Stimulated activated naive CD8-positive, alpha-beta T cell treated with anti-CD3 and anti-CD28 coated beads, Interleukin-15, Interleukin-2, amounts not matched to agents 100 ng/mL and 50 ng/mL, for 24 hours (primary cell): ENCODE measurements at regions not wholly inside any gene's neighbourhood (a gene's known extent, or its start where the extent isn't known, plus 50 kb on each side); places are given as distances from the start of the nearest gene placed in this dataset.

Experiments
- H3K27ac Mint-ChIP-seq: one replicate; pipeline ENCODE4 v1.8.0; 2021; ENCODE audit warnings: mild to moderate bottlenecking, mixed read lengths
- H3K27me3 Mint-ChIP-seq: one replicate; pipeline ENCODE4 v1.8.0; 2021; ENCODE audit warnings: mixed read lengths
- H3K36me3 Mint-ChIP-seq: one replicate; pipeline ENCODE4 v1.8.0; 2021; ENCODE audit warnings: low read depth, mixed read lengths
- H3K4me1 Mint-ChIP-seq: one replicate; pipeline ENCODE4 v1.8.0; 2021; ENCODE audit warnings: low read depth, mixed read lengths
- H3K4me3 Mint-ChIP-seq: one replicate; pipeline ENCODE4 v1.8.0; 2021; ENCODE audit warnings: mild to moderate bottlenecking, mixed read lengths
- H3K9me3 Mint-ChIP-seq: one replicate; pipeline ENCODE4 v1.8.0; 2021; ENCODE audit warnings: mixed read lengths

GRCh38 chr11:103530257-103530656 lies 421.0 kb downstream of the DYNC2H1 start:
- H3K9me3 Mint-ChIP-seq = no peaks in the 10 kb centered on the region
- H3K27ac Mint-ChIP-seq = no peak overlapping the region
- H3K4me1 Mint-ChIP-seq = no peaks in the 10 kb centered on the region
- H3K27me3 Mint-ChIP-seq = peaks cover 11% of the 10 kb centered on the region
- H3K4me3 Mint-ChIP-seq = no peak overlapping the region
- no peaks in the 10 kb centered on the region for H3K36me3 Mint-ChIP-seq

- Mint-ChIP-seq H3K36me3 (no peaks in the 10 kb centered on the region), H3K4me3 (no peak overlapping the region), H3K9me3 (no peaks in the 10 kb centered on the region), H3K4me1 (no peaks in the 10 kb centered on the region), H3K27ac (no peak overlapping the region), H3K27me3 (peaks cover 11% of the 10 kb centered on the region)
Observed at GRCh38 chr11:103532133-103532788, 423.0 kb downstream of the DYNC2H1 start.

- H3K36me3 Mint-ChIP-seq = no peaks in the 10 kb centered on the region
- H3K9me3 Mint-ChIP-seq = no peaks in the 10 kb centered on the region
- H3K27ac Mint-ChIP-seq = no peak overlapping the region
- no peaks in the 10 kb centered on the region for H3K4me1 Mint-ChIP-seq
- H3K27me3 Mint-ChIP-seq = peaks cover 11% of the 10 kb centered on the region
- H3K4me3 Mint-ChIP-seq = no peak overlapping the region
Observed at GRCh38 chr11:103534191-103534590, 425.0 kb downstream of the DYNC2H1 start.

- Mint-ChIP-seq H3K27ac (no peak overlapping the region), H3K36me3 (no peaks in the 10 kb centered on the region), H3K9me3 (no peaks in the 10 kb centered on the region), H3K4me3 (no peak overlapping the region), H3K4me1 (no peaks in the 10 kb centered on the region), H3K27me3 (peaks cover 11% of the 10 kb centered on the region)
Observed at GRCh38 chr11:103534959-103535358, 425.7 kb downstream of the DYNC2H1 start.

- Mint-ChIP-seq H3K36me3 (no peaks in the 10 kb centered on the region), H3K4me3 (no peak overlapping the region), H3K4me1 (no peaks in the 10 kb centered on the region), H3K9me3 (no peaks in the 10 kb centered on the region), H3K27me3 (peaks cover 11% of the 10 kb centered on the region), H3K27ac (no peak overlapping the region)
Observed at GRCh38 chr11:103536335-103536722, 427.1 kb downstream of the DYNC2H1 start.

GRCh38 chr11:103537904-103538502 lies 428.8 kb downstream of the DYNC2H1 start:
- H3K36me3 Mint-ChIP-seq = no peaks in the 10 kb centered on the region
- peaks cover 8% of the 10 kb centered on the region for H3K27me3 Mint-ChIP-seq
- no peak overlapping the region for H3K27ac Mint-ChIP-seq
- H3K4me1 Mint-ChIP-seq = no peaks in the 10 kb centered on the region
- no peak overlapping the region for H3K4me3 Mint-ChIP-seq
- H3K9me3 Mint-ChIP-seq = no peaks in the 10 kb centered on the region

GRCh38 chr11:103539166-103539565 lies 429.9 kb downstream of the DYNC2H1 start:
- Mint-ChIP-seq H3K9me3 (no peaks in the 10 kb centered on the region), H3K27ac (no peak overlapping the region), H3K4me1 (no peaks in the 10 kb centered on the region), H3K27me3 (no peaks in the 10 kb centered on the region), H3K36me3 (no peaks in the 10 kb centered on the region), H3K4me3 (no peak overlapping the region)

- Mint-ChIP-seq H3K9me3 (no peaks in the 10 kb centered on the region), H3K27me3 (no peaks in the 10 kb centered on the region), H3K4me3 (no peak overlapping the region), H3K4me1 (no peaks in the 10 kb centered on the region), H3K36me3 (no peaks in the 10 kb centered on the region), H3K27ac (no peak overlapping the region)
Observed at GRCh38 chr11:103541186-103541795, 432.1 kb downstream of the DYNC2H1 start.

GRCh38 chr11:103542851-103543250 lies 433.6 kb downstream of the DYNC2H1 start:
- Mint-ChIP-seq H3K4me1 (no peaks in the 10 kb centered on the region), H3K9me3 (no peaks in the 10 kb centered on the region)

GRCh38 chr11:103543456-103543855 lies 434.2 kb downstream of the DYNC2H1 start:
- Mint-ChIP-seq H3K27me3 (no peaks in the 10 kb centered on the region), H3K36me3 (no peaks in the 10 kb centered on the region), H3K9me3 (no peaks in the 10 kb centered on the region), H3K4me1 (no peaks in the 10 kb centered on the region), H3K4me3 (no peak overlapping the region), H3K27ac (no peak overlapping the region)

More at GRCh38 chr11:103542851-103543250, 433.6 kb downstream of the DYNC2H1 start:
- Mint-ChIP-seq H3K4me3 (no peak overlapping the region), H3K27me3 (no peaks in the 10 kb centered on the region), H3K36me3 (no peaks in the 10 kb centered on the region), H3K27ac (no peak overlapping the region)

- no peaks in the 10 kb centered on the region for H3K36me3 Mint-ChIP-seq
- no peak overlapping the region for H3K27ac Mint-ChIP-seq
- no peak overlapping the region for H3K4me3 Mint-ChIP-seq
- H3K27me3 Mint-ChIP-seq = no peaks in the 10 kb centered on the region
- no peaks in the 10 kb centered on the region for H3K9me3 Mint-ChIP-seq
- H3K4me1 Mint-ChIP-seq = no peaks in the 10 kb centered on the region
Observed at GRCh38 chr11:103544874-103545273, 435.6 kb downstream of the DYNC2H1 start.

- no peaks in the 10 kb centered on the region for H3K9me3 Mint-ChIP-seq
- H3K27ac Mint-ChIP-seq = no peak overlapping the region
Observed at GRCh38 chr11:103545551-103545950, 436.3 kb downstream of the DYNC2H1 start.

GRCh38 chr11:103546236-103546635 lies 437.0 kb downstream of the DYNC2H1 start:
- no peak overlapping the region for H3K27ac Mint-ChIP-seq
- no peaks in the 10 kb centered on the region for H3K4me1 Mint-ChIP-seq
- H3K27me3 Mint-ChIP-seq = no peaks in the 10 kb centered on the region

More at GRCh38 chr11:103545551-103545950, 436.3 kb downstream of the DYNC2H1 start:
- H3K4me3 Mint-ChIP-seq = no peak overlapping the region
- no peaks in the 10 kb centered on the region for H3K36me3 Mint-ChIP-seq
- no peaks in the 10 kb centered on the region for H3K4me1 Mint-ChIP-seq
- no peaks in the 10 kb centered on the region for H3K27me3 Mint-ChIP-seq

GRCh38 chr11:103547024-103547423 lies 437.8 kb downstream of the DYNC2H1 start:
- no peak overlapping the region for H3K27ac Mint-ChIP-seq
- H3K27me3 Mint-ChIP-seq = no peaks in the 10 kb centered on the region
- H3K36me3 Mint-ChIP-seq = no peaks in the 10 kb centered on the region
- H3K4me3 Mint-ChIP-seq = no peak overlapping the region
- H3K4me1 Mint-ChIP-seq = no peaks in the 10 kb centered on the region
- H3K9me3 Mint-ChIP-seq = no peaks in the 10 kb centered on the region

More at GRCh38 chr11:103546236-103546635, 437.0 kb downstream of the DYNC2H1 start:
- Mint-ChIP-seq H3K36me3 (no peaks in the 10 kb centered on the region), H3K4me3 (no peak overlapping the region), H3K9me3 (no peaks in the 10 kb centered on the region)

- H3K27ac Mint-ChIP-seq = no peak overlapping the region
- no peaks in the 10 kb centered on the region for H3K36me3 Mint-ChIP-seq
- no peaks in the 10 kb centered on the region for H3K9me3 Mint-ChIP-seq
- no peak overlapping the region for H3K4me3 Mint-ChIP-seq
- H3K4me1 Mint-ChIP-seq = no peaks in the 10 kb centered on the region
- H3K27me3 Mint-ChIP-seq = no peaks in the 10 kb centered on the region
Observed at GRCh38 chr11:103547691-103548090, 438.5 kb downstream of the DYNC2H1 start.
